IMR-90 (cell line): ENCODE measurements at regions not wholly inside any gene's neighbourhood (a gene's known extent, or its start where the extent isn't known, plus 50 kb on each side); places are given as distances from the start of the nearest gene placed in this dataset.

ENCODE experiments used
- CEBPB ChIP-seq: IDR thresholded peaks from 2 replicates; pipeline ENCODE4 v1.6.1; 2012; ENCODE audit warnings: low read depth, low read length, improper control_type of control experiment
- CTCF ChIP-seq: conservative IDR thresholded peaks from 2 replicates; pipeline ENCODE4 v1.5.1; 2012; ENCODE audit warnings: mild to moderate bottlenecking, low read depth, low read length, improper control_type of control experiment
- ELK1 ChIP-seq: fragments of 150-350 bp; IDR thresholded peaks from 2 replicates; pipeline ENCODE4 v1.6.1; 2016; ENCODE audit warnings: low read depth, mild to moderate bottlenecking, low read length, moderate library complexity, borderline replicate concordance
- MAFK ChIP-seq: IDR thresholded peaks from 2 replicates; pipeline ENCODE4 v1.6.1; 2012; ENCODE audit warnings: low read depth, low read length, improper control_type of control experiment
- POLR2A ChIP-seq: IDR thresholded peaks from 2 replicates; pipeline ENCODE4 v1.6.1; 2012; ENCODE audit warnings: mild to moderate bottlenecking, low read depth, low read length
- RAD21 ChIP-seq: IDR thresholded peaks from 2 replicates; pipeline ENCODE4 v1.6.1; 2012; ENCODE audit warnings: low read length, improper control_type of control experiment
- RFX5 ChIP-seq: IDR thresholded peaks from 2 replicates; pipeline ENCODE4 v1.8.0; 2012; ENCODE audit warnings: low read depth, mild to moderate bottlenecking, low read length, moderate library complexity
- USF2 ChIP-seq: fragments of 150-350 bp; IDR thresholded peaks from 2 replicates; pipeline ENCODE4 v1.6.1; 2017; ENCODE audit warnings: mild to moderate bottlenecking, antibody characterized with exemption, low read length, low read depth

- TF ChIP-seq USF2, result no peak
- TF ChIP-seq CTCF, result no peak
- TF ChIP-seq MAFK, result no peak
- TF ChIP-seq POLR2A, result no peak
- TF ChIP-seq CEBPB, result no peak
- no peak for TF ChIP-seq RAD21
- no peak for TF ChIP-seq RFX5
- TF ChIP-seq ELK1, result no peak
Measured at GRCh38 chr20:22338140-22338708, 246.1 kb downstream of the FOXA2 start.
